GM12878 (cell line): ENCODE measurements at regions not wholly inside any gene's neighbourhood (a gene's known extent, or its start where the extent isn't known, plus 50 kb on each side); places are given as distances from the start of the nearest gene placed in this dataset.

ENCODE experiments used
- EZH2 ChIP-seq: IDR thresholded peaks from 2 replicates; pipeline ENCODE4 v1.6.1; 2012; ENCODE audit warnings: low read depth, mild to moderate bottlenecking, control low read depth, inconsistent platforms, low read length, borderline replicate concordance; ENCODE audit not compliant: control insufficient read depth
- PKNOX1 ChIP-seq: fragments of 450-650 bp; IDR thresholded peaks from 2 replicates; pipeline ENCODE4 v1.6.1; 2016; ENCODE audit warnings: mild to moderate bottlenecking
- SMARCA5 ChIP-seq: fragments of 450-650 bp; IDR thresholded peaks from 2 replicates; pipeline ENCODE4 v1.6.1; 2017; ENCODE audit warnings: mild to moderate bottlenecking
- SREBF2 ChIP-seq: IDR thresholded peaks from 2 replicates; pipeline ENCODE4 v1.6.1; 2012; ENCODE audit warnings: mild to moderate bottlenecking, low read length

DNA sequence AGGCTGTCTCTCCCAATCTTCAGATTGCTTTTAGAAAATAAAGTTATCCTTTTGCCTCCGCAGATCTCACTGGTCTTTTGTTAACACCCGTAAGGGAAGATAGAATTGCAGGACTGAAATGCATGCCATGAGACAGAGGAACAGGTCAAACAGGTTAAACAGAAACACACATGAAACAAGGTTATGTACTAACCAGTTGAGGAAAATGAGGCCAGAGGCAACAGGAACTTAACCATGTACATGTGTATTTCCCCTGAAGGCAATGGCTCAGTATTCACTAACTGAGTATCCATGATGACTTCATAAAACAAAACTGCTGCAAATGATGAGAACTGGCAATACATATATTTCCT is 169.1 kb upstream of the NSMCE3 start:
- TF ChIP-seq SMARCA5 = no peak
- no peak for TF ChIP-seq SREBF2
- no peak for TF ChIP-seq EZH2
- no peak for TF ChIP-seq PKNOX1
